ENCODE measurements at regions not wholly inside any gene's neighbourhood (a gene's known extent, or its start where the extent isn't known, plus 50 kb on each side); places are given as distances from the start of the nearest gene placed in this dataset.
"Not testable (repeated sequence)": the region's sequence is repeated elsewhere in the genome, so short reads cannot be mapped to it uniquely, and the experiment has no call there.

DNA sequence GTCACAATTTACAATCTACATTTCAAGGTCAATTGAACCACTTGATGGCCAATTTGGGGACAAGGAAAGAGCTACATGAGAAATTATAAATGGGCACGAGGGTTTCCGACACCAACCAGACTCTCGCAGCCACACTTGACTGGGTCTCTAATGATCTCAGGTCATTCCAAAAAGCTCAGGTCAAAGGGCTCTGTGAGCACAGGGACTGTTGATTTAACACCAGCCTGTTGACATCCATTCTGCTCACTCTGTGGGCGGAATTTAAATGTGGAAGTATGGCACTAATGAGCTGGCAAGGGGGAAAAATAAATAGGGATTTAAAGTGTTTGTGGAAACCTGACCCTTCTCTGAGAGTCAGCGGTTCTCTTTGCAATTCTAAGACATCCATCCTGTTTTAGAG, 810.7 kb upstream of the AUTS2 start:
- no peaks in the 10 kb centered on the region for H4K20me1 ChIP-seq (ENCODE audit: insufficient read depth, low read length)
- no peak for FAIRE-seq

DNA sequence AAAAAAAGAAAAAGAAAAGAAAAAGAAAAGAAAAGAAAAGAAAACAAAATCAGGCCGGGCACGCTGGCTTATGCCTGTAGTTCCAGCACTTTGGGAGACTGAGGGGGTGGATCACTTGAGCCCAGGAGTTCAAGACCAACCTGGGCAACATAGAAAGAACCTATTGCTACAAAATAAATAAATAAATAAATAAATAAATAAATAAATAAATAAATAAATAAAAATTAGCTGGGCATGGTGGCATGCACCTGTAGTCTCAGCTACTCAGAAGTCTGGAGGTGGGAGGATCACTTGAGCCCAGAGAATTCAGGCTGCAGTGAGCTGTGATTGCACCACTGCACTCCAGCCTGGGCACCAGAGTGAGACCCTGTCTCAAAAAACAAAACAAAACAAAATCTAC, 809.7 kb upstream of the AUTS2 start:
- H3K27ac ChIP-seq (ENCODE audit: low read depth, low read length); H3K9me3 Mint-ChIP-seq (ENCODE audit: unreplicated experiment); H3K4me1 Mint-ChIP-seq (ENCODE audit: low read depth, unreplicated experiment); H3K9ac ChIP-seq (ENCODE audit: low read length); H4K20me1 ChIP-seq (ENCODE audit: insufficient read depth, low read length); FAIRE-seq; H3K79me2 ChIP-seq (ENCODE audit: insufficient read depth, low read length); H3K27me3 Mint-ChIP-seq (ENCODE audit: low read depth, unreplicated experiment); H3K36me3 ChIP-seq (ENCODE audit: insufficient read depth, low read length); H3K36me3 Mint-ChIP-seq (ENCODE audit: low read depth, unreplicated experiment); H2AFZ ChIP-seq (ENCODE audit: low read depth, low read length); H3K27ac Mint-ChIP-seq (ENCODE audit: unreplicated experiment); H3K27me3 ChIP-seq (ENCODE audit: insufficient read depth, low read length); H3K4me1 ChIP-seq (ENCODE audit: insufficient read depth, low read length); H3K9me3 ChIP-seq (ENCODE audit: insufficient read depth, low read depth, low read length); DNase-seq (ENCODE audit: low read depth); H3K4me2 ChIP-seq (ENCODE audit: low read length); H3K4me3 ChIP-seq (ENCODE audit: insufficient read depth, low read depth, low read length); H3K4me3 Mint-ChIP-seq (ENCODE audit: unreplicated experiment): not testable (repeated sequence)

More for the DNA sequence above, 810.7 kb upstream of the AUTS2 start:
- H3K4me3 ChIP-seq (ENCODE audit: insufficient read depth, low read depth, low read length) = no peak overlapping the region
- TF ChIP-seq EZH2 (IDR thresholded peaks at IDR 0.05; ENCODE audit: insufficient read depth, low read length) = no peak
- TF ChIP-seq, protein P1, sequence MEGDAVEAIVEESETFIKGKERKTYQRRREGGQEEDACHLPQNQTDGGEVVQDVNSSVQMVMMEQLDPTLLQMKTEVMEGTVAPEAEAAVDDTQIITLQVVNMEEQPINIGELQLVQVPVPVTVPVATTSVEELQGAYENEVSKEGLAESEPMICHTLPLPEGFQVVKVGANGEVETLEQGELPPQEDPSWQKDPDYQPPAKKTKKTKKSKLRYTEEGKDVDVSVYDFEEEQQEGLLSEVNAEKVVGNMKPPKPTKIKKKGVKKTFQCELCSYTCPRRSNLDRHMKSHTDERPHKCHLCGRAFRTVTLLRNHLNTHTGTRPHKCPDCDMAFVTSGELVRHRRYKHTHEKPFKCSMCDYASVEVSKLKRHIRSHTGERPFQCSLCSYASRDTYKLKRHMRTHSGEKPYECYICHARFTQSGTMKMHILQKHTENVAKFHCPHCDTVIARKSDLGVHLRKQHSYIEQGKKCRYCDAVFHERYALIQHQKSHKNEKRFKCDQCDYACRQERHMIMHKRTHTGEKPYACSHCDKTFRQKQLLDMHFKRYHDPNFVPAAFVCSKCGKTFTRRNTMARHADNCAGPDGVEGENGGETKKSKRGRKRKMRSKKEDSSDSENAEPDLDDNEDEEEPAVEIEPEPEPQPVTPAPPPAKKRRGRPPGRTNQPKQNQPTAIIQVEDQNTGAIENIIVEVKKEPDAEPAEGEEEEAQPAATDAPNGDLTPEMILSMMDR (IDR thresholded peaks at IDR 0.05; ENCODE audit: insufficient read depth, low read depth, low read length) = no peak
- H2AFZ ChIP-seq (ENCODE audit: low read depth, low read length) = no peak overlapping the region
- H3K4me3 Mint-ChIP-seq (ENCODE audit: unreplicated experiment) = no peak overlapping the region
- H3K27ac Mint-ChIP-seq (ENCODE audit: unreplicated experiment) = no peak overlapping the region
- H3K4me1 Mint-ChIP-seq (ENCODE audit: low read depth, unreplicated experiment) = no peaks in the 10 kb centered on the region
- no peak for DNase-seq (ENCODE audit: low read depth)
- H3K9me3 ChIP-seq (ENCODE audit: insufficient read depth, low read depth, low read length) = no peaks in the 10 kb centered on the region
- peaks cover 7% of the 10 kb centered on the region for H3K9me3 Mint-ChIP-seq (ENCODE audit: unreplicated experiment)
- H3K9ac ChIP-seq (ENCODE audit: low read length) = no peak overlapping the region
- no peaks in the 10 kb centered on the region for H3K79me2 ChIP-seq (ENCODE audit: insufficient read depth, low read length)
- no peaks in the 10 kb centered on the region for H3K4me1 ChIP-seq (ENCODE audit: insufficient read depth, low read length)
- no peaks in the 10 kb centered on the region for H3K36me3 ChIP-seq (ENCODE audit: insufficient read depth, low read length)
- no peaks in the 10 kb centered on the region for H3K36me3 Mint-ChIP-seq (ENCODE audit: low read depth, unreplicated experiment)
- no peak overlapping the region for H3K27ac ChIP-seq (ENCODE audit: low read depth, low read length)
- no peaks in the 10 kb centered on the region for H3K27me3 Mint-ChIP-seq (ENCODE audit: low read depth, unreplicated experiment)
- no peaks in the 10 kb centered on the region for H3K27me3 ChIP-seq (ENCODE audit: insufficient read depth, low read length)
- H3K4me2 ChIP-seq (ENCODE audit: low read length) = no peak overlapping the region

DNA sequence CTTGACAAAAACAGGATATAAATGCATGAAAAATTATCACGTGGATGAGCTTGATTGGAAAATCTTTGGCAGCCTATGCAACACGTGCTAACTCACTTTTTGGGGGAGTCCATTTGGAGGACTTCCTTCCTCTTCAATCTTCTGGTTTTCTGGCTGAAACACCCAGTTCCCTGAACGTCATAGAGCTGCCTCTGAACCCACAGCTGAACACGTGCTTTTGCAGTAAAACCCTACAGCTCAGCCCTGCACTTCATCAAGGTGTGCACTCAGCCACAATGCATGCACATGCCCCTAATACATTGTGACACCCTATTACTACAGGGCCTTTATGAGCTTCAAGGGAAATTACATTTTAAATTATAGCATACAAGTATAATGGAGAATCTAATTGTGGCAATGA, 808.7 kb upstream of the AUTS2 start:
- H3K27me3 ChIP-seq (ENCODE audit: insufficient read depth, low read length) = no peaks in the 10 kb centered on the region
- FAIRE-seq = no peak
- H3K4me1 ChIP-seq (ENCODE audit: insufficient read depth, low read length) = no peaks in the 10 kb centered on the region
- no peak for DNase-seq (ENCODE audit: low read depth)
- no peaks in the 10 kb centered on the region for H3K79me2 ChIP-seq (ENCODE audit: insufficient read depth, low read length)
- no peak overlapping the region for H3K4me3 Mint-ChIP-seq (ENCODE audit: unreplicated experiment)
- no peaks in the 10 kb centered on the region for H4K20me1 ChIP-seq (ENCODE audit: insufficient read depth, low read length)
- H3K4me1 Mint-ChIP-seq (ENCODE audit: low read depth, unreplicated experiment) = no peaks in the 10 kb centered on the region
- no peaks in the 10 kb centered on the region for H3K36me3 ChIP-seq (ENCODE audit: insufficient read depth, low read length)
- H3K27me3 Mint-ChIP-seq (ENCODE audit: low read depth, unreplicated experiment) = no peaks in the 10 kb centered on the region
- H3K27ac ChIP-seq (ENCODE audit: low read depth, low read length) = no peak overlapping the region
- H3K27ac Mint-ChIP-seq (ENCODE audit: unreplicated experiment) = no peak overlapping the region
- no peak for TF ChIP-seq EZH2 (IDR thresholded peaks at IDR 0.05; ENCODE audit: insufficient read depth, low read length)
- TF ChIP-seq, protein P1 (IDR thresholded peaks at IDR 0.05; ENCODE audit: insufficient read depth, low read depth, low read length) = no peak
- H2AFZ ChIP-seq (ENCODE audit: low read depth, low read length) = no peak overlapping the region
- H3K36me3 Mint-ChIP-seq (ENCODE audit: low read depth, unreplicated experiment) = no peaks in the 10 kb centered on the region
- H3K9ac ChIP-seq (ENCODE audit: low read length) = no peak overlapping the region
- H3K9me3 ChIP-seq (ENCODE audit: insufficient read depth, low read depth, low read length) = no peaks in the 10 kb centered on the region
- H3K4me3 ChIP-seq (ENCODE audit: insufficient read depth, low read depth, low read length) = no peak overlapping the region
- no peak overlapping the region for H3K4me2 ChIP-seq (ENCODE audit: low read length)
- H3K9me3 Mint-ChIP-seq (ENCODE audit: unreplicated experiment) = peaks cover 7% of the 10 kb centered on the region

Data from astrocyte (in vitro differentiated cells and primary cell).